NCI-H2107 treated with DMSO at 0.1 percent for 48 hours (cell line): ENCODE measurements at regions not wholly inside any gene's neighbourhood (a gene's known extent, or its start where the extent isn't known, plus 50 kb on each side); places are given as distances from the start of the nearest gene placed in this dataset.

Experiments used
- DNase-seq: peaks from one replicate; lab custom pipeline; 2025; ENCODE audit not compliant: unreplicated experiment; lab: John Stamatoyannopoulos, UW

DNA sequence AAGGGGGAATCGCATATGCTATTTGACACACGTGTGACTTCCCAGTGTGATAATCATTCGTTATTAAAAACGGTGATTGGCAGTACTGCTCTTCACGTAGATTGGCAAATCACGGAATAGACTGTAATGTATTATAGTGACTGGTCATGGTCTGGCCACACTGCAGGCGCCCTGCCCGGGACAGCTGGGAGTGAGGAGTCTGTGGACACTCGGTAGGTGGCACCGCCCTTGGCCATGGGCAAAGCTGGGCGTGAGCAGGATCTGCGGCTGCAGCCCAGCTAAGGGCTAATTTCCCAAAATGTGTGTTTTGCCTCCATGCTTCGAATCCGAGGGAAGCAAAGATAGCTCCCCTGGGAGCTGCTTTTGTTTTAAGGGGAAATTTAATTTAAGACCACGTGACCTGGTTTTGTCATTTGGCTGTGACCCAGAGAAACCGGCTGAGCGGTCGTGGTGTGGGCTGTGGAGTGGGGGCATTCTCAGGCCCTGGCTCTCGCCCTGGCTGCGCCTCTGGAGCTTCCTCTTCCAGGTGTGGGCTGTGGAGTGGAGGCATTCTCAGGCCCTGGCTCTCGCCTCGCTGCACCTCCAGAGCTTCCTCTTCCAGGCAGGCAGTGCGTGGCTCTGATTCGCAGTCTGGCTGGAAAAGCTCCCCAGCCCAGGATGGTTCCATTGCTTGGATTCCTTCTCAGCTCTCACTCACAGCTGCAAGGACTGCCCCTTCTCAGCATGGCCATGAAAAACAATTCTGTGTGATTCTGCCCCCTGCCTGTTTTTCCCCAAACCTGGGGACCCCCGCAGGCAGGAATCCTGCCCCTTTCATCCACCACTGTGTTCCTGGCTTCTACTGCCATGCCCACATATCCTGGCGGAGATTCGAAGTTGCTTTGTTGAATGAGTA is 131.1 kb downstream of the OLFM1 start:
- DNase-seq = no peak

DNA sequence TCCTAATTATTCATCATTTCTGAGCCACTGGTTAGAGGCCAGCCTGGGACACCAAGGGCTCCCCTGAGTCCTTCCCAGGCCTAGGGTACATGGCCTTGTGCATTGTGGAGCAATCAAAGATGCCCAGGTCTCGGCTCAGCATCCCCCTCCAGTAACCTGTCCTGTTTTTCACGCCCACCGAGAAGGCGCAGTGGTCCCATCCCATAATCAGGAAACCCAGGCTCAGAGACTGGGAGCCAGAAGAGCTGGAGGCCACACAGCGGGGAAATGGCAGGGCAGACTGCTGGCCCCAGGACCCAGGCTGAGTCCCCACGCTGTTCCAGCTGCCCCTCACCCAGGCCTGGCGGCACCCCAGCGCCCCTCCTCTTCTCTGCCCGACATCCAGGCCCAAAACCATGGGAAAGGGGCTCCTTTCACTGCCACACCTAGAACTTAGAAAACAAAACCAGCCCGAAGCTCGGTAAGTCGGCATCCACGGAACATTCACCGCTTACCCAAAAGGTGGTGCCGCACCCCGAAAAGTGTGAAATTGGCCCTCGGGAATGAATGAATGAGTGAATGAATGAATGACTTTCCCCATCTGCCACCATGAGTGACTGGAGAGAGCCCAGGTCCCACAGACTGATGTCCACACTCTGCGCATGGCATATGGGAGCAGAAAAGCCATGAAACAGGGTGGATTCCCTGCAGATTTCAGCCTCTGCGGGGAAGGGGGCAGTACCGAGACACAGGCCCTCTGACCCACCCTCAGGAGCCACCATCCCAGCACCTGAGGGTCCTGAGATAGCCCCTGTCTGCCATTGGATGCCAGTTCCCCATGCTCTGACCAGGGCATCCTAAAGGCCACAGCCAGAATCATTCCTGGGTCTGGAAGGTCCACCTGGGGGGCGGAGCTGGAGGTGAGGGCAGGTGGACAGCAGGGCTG is 132.5 kb downstream of the OLFM1 start:
- DNase-seq = no peak

- no peak for DNase-seq
Observed at GRCh38 chr9:135220601-135221575, 133.4 kb downstream of the OLFM1 start.

- no peak for DNase-seq
Observed at GRCh38 chr9:135221576-135221950, 134.1 kb downstream of the OLFM1 start.

GRCh38 chr9:135221951-135222631 is 134.6 kb downstream of the OLFM1 start:
- no peak for DNase-seq

DNA sequence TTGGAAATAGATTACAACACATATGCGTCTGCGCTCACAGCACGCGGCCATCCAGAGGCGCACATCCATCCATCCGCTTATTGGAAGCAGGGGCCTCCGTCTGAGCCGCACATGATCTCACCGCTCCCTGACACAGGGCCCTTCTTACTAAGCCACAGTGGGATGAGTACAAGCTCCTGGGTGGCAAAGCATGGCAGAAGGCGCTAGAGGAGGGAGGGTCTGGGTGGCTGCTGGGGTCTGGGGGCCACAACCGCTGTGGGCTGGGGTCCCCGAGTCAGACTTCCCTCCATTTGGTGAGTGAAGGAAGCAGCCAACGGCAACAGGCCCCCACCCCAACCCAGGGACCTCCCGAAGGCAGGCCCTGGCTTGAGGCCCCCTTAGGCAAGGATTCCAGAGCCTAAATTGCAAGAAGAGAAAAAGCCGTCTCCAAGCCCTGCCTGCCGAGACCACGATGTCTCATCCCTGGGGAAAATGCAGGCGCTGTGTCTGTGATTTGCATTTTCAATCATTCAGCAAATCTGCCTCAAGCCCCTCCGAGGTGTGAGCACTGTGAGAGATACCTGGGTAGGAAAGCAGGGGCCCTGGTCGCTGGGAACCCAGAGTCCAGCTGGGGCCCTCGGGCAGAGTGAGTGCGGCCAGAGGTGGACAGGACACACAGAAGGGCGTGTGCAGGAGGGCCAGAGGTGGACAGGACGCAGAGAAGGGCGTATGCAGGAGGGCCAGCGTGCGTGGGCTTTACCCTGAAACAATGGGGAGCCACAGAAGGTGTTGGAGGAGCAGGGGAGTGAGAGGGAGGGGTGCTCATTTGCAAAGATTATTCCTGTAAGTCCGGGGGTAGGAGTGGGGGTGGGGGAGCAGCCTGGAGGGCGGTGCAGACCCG is 135.7 kb downstream of the OLFM1 start:
- no peak for DNase-seq

DNA sequence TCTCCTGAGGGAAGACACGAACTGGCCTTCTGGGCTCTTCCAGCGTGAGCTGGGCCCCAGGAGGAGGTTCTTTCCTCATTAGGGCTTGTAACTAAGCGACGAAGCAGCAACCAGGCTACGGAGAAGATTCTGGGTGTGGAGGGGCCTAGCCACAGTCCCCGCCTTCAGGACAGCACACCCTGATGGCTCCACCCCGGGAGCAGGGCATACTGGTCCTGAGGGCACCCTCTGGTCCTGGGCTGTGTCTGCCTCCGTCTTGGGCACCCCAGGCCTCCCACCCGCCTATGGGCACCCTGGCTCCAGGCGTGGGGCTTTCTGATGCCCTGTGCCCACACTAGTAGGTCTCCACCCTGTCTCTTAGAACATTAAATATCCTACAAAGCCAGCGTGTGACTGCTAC is 136.4 kb downstream of the OLFM1 start:
- no peak for DNase-seq

- no peak for DNase-seq
Observed at GRCh38 chr9:135224286-135224877, 136.9 kb downstream of the OLFM1 start.

- no peak for DNase-seq
Observed at GRCh38 chr9:135224921-135225541, 137.6 kb downstream of the OLFM1 start.

- DNase-seq = no peak
Observed at GRCh38 chr9:135225619-135226228, 138.3 kb downstream of the OLFM1 start.

DNA sequence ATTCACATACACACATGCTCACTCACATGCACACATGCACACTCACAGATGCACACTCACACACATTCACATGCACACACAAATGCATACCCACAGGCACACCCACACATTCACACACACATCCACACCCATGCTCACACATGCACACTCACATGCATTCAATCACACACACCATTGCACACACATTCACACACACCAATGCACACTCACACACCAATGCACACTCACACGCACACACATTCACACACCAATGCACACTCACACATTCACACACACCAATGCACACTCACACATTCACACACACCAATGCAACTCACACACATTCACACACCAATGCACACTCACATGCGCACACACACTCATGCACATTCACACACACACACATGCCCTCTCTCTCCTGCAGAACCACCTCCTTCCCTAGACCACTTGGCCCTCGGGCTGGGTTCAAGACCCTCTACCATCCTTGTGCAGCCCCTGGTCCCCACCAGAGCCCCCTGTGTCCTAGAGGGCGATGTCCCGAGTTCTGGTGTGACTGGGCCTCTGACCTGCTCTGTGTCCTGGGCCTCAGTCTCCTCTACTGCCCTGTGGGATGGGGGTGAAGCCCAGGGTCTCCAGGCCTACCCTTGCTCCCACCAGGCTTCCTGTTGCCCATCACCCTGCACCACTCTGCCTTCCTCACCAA is 139.0 kb downstream of the OLFM1 start:
- DNase-seq = no peak

GRCh38 chr9:135227641-135228251 is 140.3 kb downstream of the OLFM1 start:
- no peak for DNase-seq

DNA sequence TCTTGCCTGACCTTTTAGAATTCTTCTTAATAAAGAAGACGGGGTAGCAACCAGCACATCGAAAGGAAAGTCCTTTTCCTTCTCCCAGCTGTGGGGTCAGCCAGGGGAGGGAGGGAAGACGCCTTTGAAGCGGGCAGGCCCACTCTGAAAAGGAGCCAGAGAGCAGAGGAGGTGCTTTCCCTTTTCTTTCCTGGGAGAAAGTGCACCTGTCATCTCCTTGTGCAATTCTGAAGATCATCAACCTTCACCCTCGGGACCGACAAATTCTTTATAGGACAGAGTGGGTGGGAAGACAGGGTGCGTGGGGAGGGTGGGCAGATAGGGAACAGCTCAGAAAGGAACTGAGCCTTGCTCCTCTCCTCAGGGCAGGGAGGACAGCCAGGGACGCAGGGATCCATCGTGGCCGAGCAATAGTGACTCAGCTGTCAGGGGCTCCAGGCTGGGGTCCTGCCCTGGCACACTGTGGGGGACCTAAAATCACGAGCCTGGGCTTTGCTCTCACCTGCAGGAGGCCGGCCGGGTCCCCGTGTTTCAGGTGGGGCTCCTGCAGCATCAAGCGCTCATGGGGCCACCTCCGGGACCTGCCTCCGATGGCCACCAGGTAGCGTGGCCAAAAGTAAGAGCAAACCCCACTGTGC is 141.0 kb downstream of the OLFM1 start:
- DNase-seq = no peak

DNA sequence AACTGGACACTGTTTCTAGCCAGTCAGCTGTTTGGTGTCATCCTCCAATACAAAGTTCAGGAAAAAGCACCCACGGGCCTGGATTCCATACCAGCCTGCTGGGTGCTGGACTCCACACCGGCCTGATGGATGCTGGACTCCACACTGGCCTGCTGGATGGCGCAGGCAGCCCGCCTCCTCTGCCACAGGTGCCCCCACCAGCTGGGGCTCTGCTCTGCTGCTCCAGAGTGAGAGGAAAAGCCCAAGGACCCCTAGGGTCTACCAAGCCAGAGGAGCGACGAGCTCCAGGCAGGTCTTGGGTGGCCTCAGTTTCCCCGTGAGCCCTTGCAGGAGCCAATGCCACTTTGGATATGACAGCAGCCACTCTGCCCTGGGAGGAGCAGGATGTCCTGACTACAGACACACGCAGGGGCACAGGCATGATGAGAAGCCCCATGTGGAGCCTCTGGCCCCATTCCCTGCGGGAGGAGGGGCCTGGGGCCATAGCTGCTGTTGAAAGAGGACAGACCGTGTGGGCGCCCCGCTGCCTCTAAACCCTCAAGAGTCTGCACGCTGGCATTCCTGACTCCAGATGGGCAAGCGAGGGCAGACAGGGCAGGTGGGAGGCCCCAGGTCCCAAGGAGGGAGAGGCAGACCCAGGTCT is 141.6 kb downstream of the OLFM1 start:
- no peak for DNase-seq

GRCh38 chr9:135229701-135230385 is 142.4 kb downstream of the OLFM1 start:
- DNase-seq = no peak
